Stomach (tissue), 4 donors: ENCODE measurements at regions not wholly inside any gene's neighbourhood (a gene's known extent, or its start where the extent isn't known, plus 50 kb on each side); places are given as distances from the start of the nearest gene placed in this dataset.

Source experiments
- EP300 ChIP-seq: sonication (generic); formaldehyde crosslinking; IDR thresholded peaks from one replicate; pipeline ENCODE4 v1.6.1; 2017; ENCODE audit warnings: antibody characterized with exemption
- TF ChIP-seq, protein P1 (sequence below), 7 experiments: fragments of 450-650 bp in 4 of 7; fragments of 200-600 bp in 3 of 7; sonication (generic) in 3 of 7; IDR thresholded peaks; one replicate each; pipeline ENCODE4 v1.5.1; 2016 to 2019; ENCODE audit warnings: antibody characterized with exemption in 7 of 7, control low read depth in 2 of 7, mild to moderate bottlenecking in 1 of 7

DNA sequence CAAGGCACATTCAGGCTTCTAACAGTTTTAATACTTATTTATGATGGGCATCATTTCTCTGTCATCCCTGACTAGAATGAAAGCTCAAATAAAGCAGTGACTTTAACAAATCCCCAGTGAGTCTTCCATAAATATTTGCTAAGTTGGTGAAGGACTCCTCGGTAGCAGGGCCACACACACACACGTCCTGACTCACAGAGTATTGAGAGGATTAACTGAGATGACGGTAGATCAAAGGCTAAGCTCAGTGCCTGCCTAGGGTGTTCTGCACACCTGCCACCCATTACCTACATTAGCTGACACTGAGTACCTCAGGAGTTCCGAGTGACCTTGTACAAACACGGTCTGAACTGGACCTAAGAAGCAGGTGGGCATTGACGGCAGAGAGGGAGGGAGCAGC is 197.3 kb upstream of the SFSWAP start:
- no peak for TF ChIP-seq EP300
- TF ChIP-seq, protein P1, sequence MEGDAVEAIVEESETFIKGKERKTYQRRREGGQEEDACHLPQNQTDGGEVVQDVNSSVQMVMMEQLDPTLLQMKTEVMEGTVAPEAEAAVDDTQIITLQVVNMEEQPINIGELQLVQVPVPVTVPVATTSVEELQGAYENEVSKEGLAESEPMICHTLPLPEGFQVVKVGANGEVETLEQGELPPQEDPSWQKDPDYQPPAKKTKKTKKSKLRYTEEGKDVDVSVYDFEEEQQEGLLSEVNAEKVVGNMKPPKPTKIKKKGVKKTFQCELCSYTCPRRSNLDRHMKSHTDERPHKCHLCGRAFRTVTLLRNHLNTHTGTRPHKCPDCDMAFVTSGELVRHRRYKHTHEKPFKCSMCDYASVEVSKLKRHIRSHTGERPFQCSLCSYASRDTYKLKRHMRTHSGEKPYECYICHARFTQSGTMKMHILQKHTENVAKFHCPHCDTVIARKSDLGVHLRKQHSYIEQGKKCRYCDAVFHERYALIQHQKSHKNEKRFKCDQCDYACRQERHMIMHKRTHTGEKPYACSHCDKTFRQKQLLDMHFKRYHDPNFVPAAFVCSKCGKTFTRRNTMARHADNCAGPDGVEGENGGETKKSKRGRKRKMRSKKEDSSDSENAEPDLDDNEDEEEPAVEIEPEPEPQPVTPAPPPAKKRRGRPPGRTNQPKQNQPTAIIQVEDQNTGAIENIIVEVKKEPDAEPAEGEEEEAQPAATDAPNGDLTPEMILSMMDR (IDR thresholded peaks at IDR 0.05), result no peak
